ENCODE measurements at regions not wholly inside any gene's neighbourhood (a gene's known extent, or its start where the extent isn't known, plus 50 kb on each side); places are given as distances from the start of the nearest gene placed in this dataset.

DNA sequence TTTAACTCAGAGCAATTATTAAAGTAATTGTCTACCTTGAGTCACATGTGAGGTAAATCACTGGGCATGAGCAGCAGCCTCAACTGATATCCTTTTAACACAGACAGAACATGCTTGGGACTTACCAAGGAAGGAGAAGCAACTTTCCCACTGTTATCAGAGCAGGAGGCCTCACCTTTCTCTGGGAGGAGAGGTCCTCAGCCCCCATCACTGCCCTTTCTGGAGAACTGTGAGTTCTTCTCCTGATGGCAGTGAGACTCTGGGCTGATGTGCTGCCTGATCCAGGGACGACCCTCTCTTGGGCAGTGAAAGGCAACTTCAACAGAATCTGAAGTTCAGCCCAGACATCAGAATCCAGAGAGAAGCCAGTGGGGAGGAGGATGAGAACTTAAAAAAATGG lies 343.4 kb upstream of the IRX1 start:
- TF ChIP-seq, protein P1, sequence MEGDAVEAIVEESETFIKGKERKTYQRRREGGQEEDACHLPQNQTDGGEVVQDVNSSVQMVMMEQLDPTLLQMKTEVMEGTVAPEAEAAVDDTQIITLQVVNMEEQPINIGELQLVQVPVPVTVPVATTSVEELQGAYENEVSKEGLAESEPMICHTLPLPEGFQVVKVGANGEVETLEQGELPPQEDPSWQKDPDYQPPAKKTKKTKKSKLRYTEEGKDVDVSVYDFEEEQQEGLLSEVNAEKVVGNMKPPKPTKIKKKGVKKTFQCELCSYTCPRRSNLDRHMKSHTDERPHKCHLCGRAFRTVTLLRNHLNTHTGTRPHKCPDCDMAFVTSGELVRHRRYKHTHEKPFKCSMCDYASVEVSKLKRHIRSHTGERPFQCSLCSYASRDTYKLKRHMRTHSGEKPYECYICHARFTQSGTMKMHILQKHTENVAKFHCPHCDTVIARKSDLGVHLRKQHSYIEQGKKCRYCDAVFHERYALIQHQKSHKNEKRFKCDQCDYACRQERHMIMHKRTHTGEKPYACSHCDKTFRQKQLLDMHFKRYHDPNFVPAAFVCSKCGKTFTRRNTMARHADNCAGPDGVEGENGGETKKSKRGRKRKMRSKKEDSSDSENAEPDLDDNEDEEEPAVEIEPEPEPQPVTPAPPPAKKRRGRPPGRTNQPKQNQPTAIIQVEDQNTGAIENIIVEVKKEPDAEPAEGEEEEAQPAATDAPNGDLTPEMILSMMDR (IDR thresholded peaks at IDR 0.05), result no peak
- TF ChIP-seq POLR2A (IDR thresholded peaks at IDR 0.05), result no peak

Data from tibial nerve (tissue), 3 donors.